H9 (cell line): ENCODE measurements at regions not wholly inside any gene's neighbourhood (a gene's known extent, or its start where the extent isn't known, plus 50 kb on each side); places are given as distances from the start of the nearest gene placed in this dataset.

ENCODE experiments used
- DNase-seq: peaks from one replicate; pipeline ENCODE4 v3.0.0-alpha.2; 2017
- H2AFZ ChIP-seq: one replicate; pipeline ENCODE4 v1.6.1; 2013; ENCODE audit warnings: mild to moderate bottlenecking, low read length, control low read depth, moderate library complexity
- H2AK5ac ChIP-seq: 2 replicates; pipeline ENCODE4 v1.6.1; 2013; ENCODE audit warnings: low read length, control low read depth, mixed read lengths; ENCODE audit not compliant: insufficient read length
- H2BK120ac ChIP-seq: one replicate; pipeline ENCODE4 v1.6.1; 2013; ENCODE audit warnings: low read depth, mild to moderate bottlenecking, low read length, control low read depth, inconsistent platforms; ENCODE audit not compliant: poor library complexity, severe bottlenecking
- H2BK12ac ChIP-seq: 2 replicates; pipeline ENCODE4 v1.6.1; 2013; ENCODE audit warnings: low read length, control low read depth, mixed read lengths, low read depth; ENCODE audit not compliant: insufficient read length
- H2BK15ac ChIP-seq: 2 replicates; pipeline ENCODE4 v1.6.1; 2013; ENCODE audit warnings: low read depth, low read length, control low read depth
- H2BK20ac ChIP-seq: one replicate; pipeline ENCODE4 v1.6.1; 2013; ENCODE audit warnings: low read depth, mild to moderate bottlenecking, low read length, control low read depth, inconsistent platforms; ENCODE audit not compliant: poor library complexity, severe bottlenecking
- H2BK5ac ChIP-seq: 2 replicates; pipeline ENCODE4 v1.6.1; 2013; ENCODE audit warnings: low read length, control low read depth, mixed read lengths; ENCODE audit not compliant: insufficient read length
- H3K14ac ChIP-seq: 2 replicates; pipeline ENCODE4 v1.6.1; 2013; ENCODE audit warnings: low read length, control low read depth; ENCODE audit not compliant: insufficient read depth
- H3K18ac ChIP-seq: 2 replicates; pipeline ENCODE4 v1.6.1; 2013; ENCODE audit warnings: low read depth, mild to moderate bottlenecking, mixed read lengths, low read length, control low read depth; ENCODE audit not compliant: insufficient read length
- H3K23ac ChIP-seq: 2 replicates; pipeline ENCODE4 v1.6.1; 2013; ENCODE audit warnings: low read length, control low read depth, mixed read lengths, low read depth; ENCODE audit not compliant: insufficient read length
- H3K23me2 ChIP-seq: 2 replicates; pipeline ENCODE4 v1.6.1; 2013; ENCODE audit warnings: low read depth, mild to moderate bottlenecking, mixed read lengths, low read length, control low read depth; ENCODE audit not compliant: insufficient read length, poor library complexity, severe bottlenecking
- H3K27ac ChIP-seq: 2 replicates; pipeline ENCODE4 v1.5.1; 2013; ENCODE audit warnings: low read length, control low read depth, mixed read lengths, low read depth; ENCODE audit not compliant: insufficient read length
- H3K27me3 ChIP-seq: 2 replicates; pipeline ENCODE4 v1.6.1; 2013; ENCODE audit warnings: low read length, control low read depth, inconsistent platforms; ENCODE audit not compliant: insufficient read depth
- H3K4ac ChIP-seq: 2 replicates; pipeline ENCODE4 v1.6.1; 2013; ENCODE audit warnings: low read depth, mild to moderate bottlenecking, control low read depth, inconsistent platforms, low read length, moderate library complexity
- H3K4me1 ChIP-seq: 2 replicates; pipeline ENCODE4 v1.6.1; 2013; ENCODE audit warnings: low read length, control low read depth, inconsistent platforms; ENCODE audit not compliant: insufficient read depth
- H3K4me2 ChIP-seq: 2 replicates; pipeline ENCODE4 v1.6.1; 2013; ENCODE audit warnings: low read length, control low read depth, mixed read lengths; ENCODE audit not compliant: insufficient read length, insufficient read depth
- H3K56ac ChIP-seq: 2 replicates; pipeline ENCODE4 v1.6.1; 2013; ENCODE audit warnings: low read depth, mild to moderate bottlenecking, mixed read lengths, low read length, control low read depth; ENCODE audit not compliant: insufficient read length
- H3K79me1 ChIP-seq: 2 replicates; pipeline ENCODE4 v1.6.1; 2013; ENCODE audit warnings: low read depth, mild to moderate bottlenecking, moderate library complexity, low read length, control low read depth, inconsistent platforms; ENCODE audit not compliant: insufficient read depth, poor library complexity, severe bottlenecking
- H3K79me2 ChIP-seq: 2 replicates; pipeline ENCODE4 v1.6.1; 2013; ENCODE audit warnings: low read length, control low read depth, inconsistent platforms; ENCODE audit not compliant: insufficient read depth
- H3K9ac ChIP-seq: 2 replicates; pipeline ENCODE4 v1.6.1; 2013; ENCODE audit warnings: low read length, control low read depth, mixed read lengths; ENCODE audit not compliant: insufficient read length; ENCODE audit errors: extremely low read depth
- H3K9me3 ChIP-seq: one replicate; pipeline ENCODE4 v1.6.1; 2013; ENCODE audit warnings: low read depth, low read length, inconsistent platforms; ENCODE audit not compliant: control insufficient read depth
- H3T11ph ChIP-seq: one replicate; pipeline ENCODE4 v1.6.1; 2013; ENCODE audit warnings: mild to moderate bottlenecking, low read length, control low read depth, inconsistent platforms
- H4K20me1 ChIP-seq: one replicate; pipeline ENCODE4 v1.6.1; 2013; ENCODE audit not compliant: control insufficient read depth, insufficient read length, insufficient read depth
- H4K5ac ChIP-seq: 2 replicates; pipeline ENCODE4 v1.6.1; 2013; ENCODE audit warnings: low read depth, mild to moderate bottlenecking, mixed read lengths, low read length, control low read depth; ENCODE audit not compliant: insufficient read length
- H4K8ac ChIP-seq: replicated peaks from 2 replicates; pipeline ENCODE4 v1.6.1; 2013; ENCODE audit warnings: low read length, control low read depth, mixed read lengths, low read depth; ENCODE audit not compliant: insufficient read length
- H4K91ac ChIP-seq: 2 replicates; pipeline ENCODE4 v1.6.1; 2013; ENCODE audit warnings: low read depth, mild to moderate bottlenecking, moderate library complexity, mixed read lengths, low read length, control low read depth; ENCODE audit not compliant: insufficient read length
- H3K27ac Mint-ChIP-seq, 3 experiments: 2 replicates in 2 of 3; 3 replicates in 1 of 3; pipeline ENCODE4 v1.8.0; 2020 to 2021; ENCODE audit warnings: mixed read lengths in 3 of 3, mild to moderate bottlenecking in 1 of 3, moderate library complexity in 1 of 3
- H3K27me3 Mint-ChIP-seq: 2 replicates; pipeline ENCODE4 v1.8.0; 2021; ENCODE audit warnings: low read depth, mild to moderate bottlenecking, moderate library complexity, mixed read lengths
- H3K36me3 Mint-ChIP-seq, 3 experiments: 2 replicates in 2 of 3; 3 replicates in 1 of 3; pipeline ENCODE4 v1.8.0; 2020 to 2021; ENCODE audit warnings: low read depth in 3 of 3, mixed read lengths in 3 of 3; ENCODE audit not compliant: insufficient read depth in 1 of 3
- H3K4me1 Mint-ChIP-seq, 2 experiments: 2 replicates each; pipeline ENCODE4 v1.8.0; 2020; ENCODE audit warnings: mixed read lengths in 2 of 2
- H3K4me3 Mint-ChIP-seq, 2 experiments: 2 replicates in 1 of 2; 3 replicates in 1 of 2; pipeline ENCODE4 v1.8.0; 2020 to 2021; ENCODE audit warnings: mild to moderate bottlenecking in 2 of 2, mixed read lengths in 2 of 2, moderate library complexity in 1 of 2
- H3K9me3 Mint-ChIP-seq, 2 experiments: 2 replicates in 1 of 2; 3 replicates in 1 of 2; pipeline ENCODE4 v1.8.0; 2020; ENCODE audit warnings: mild to moderate bottlenecking in 2 of 2, mixed read lengths in 2 of 2, moderate library complexity in 1 of 2
- WGBS: extraction: QIAGEN DNeasy Blood & Tissue Kit; methylation state at CpG from one replicate; pipeline ENCODE4 v1.1.7; 2013; ENCODE audit warnings: missing lambda C conversion rate, low lambda C conversion rate, mixed read lengths; ENCODE audit not compliant: insufficient read length; ENCODE audit errors: extremely low coverage; 5-methylcytosine and 5-hydroxymethylcytosine counted together
- TF ChIP-seq, protein P1 (sequence below): fragments of 200-600 bp; sonication (generic); conservative IDR thresholded peaks from 3 replicates; pipeline ENCODE4 v1.8.0; 2021; ENCODE audit warnings: antibody characterized with exemption, mild to moderate bottlenecking

DNA sequence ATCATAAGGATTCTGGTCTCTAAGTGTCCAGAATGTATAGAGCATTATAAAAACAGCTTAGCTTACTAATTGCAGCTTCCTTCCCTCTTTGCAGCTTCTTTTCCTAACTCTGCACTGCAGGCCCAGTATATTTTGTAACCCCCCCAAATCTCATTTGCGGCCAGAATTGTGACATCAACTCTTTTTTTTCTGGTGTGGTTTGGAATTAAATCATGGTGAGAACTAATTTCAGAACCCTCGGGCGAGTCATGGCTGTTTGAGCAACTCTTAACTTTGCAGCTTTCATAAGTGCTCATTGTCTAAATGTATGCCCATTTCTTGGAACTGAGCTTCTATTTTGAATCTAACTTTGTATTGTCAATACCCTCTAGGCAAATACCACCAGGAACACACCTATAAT lies 187.4 kb downstream of the CYYR1 start:
- no peak for DNase-seq
- no peak overlapping the region for H3K4ac ChIP-seq
- no peak overlapping the region for H3K4me2 ChIP-seq
- no peak overlapping the region for H4K91ac ChIP-seq
- no peak overlapping the region for H3K23ac ChIP-seq
- Mint-ChIP-seq H3K4me1 (no peaks in the 10 kb centered on the region; a peak in 1 of 4 replicates), H3K9me3 (no peaks in the 10 kb centered on the region; a peak in 1 of 5 replicates), H3K27me3 (no peaks in the 10 kb centered on the region), H3K4me3 (no peak overlapping the region), H3K27ac (no peak overlapping the region), H3K36me3 (peaks cover 0 to 4% (median 0%) of the 10 kb centered on the region in 3 experiments; a peak in 1 of 7 replicates)
- H3T11ph ChIP-seq, result no peak overlapping the region
- H3K79me1 ChIP-seq, result no peaks in the 10 kb centered on the region
- no peak overlapping the region for H3K27ac ChIP-seq
- no peak overlapping the region for H4K8ac ChIP-seq
- no peaks in the 10 kb centered on the region for H3K4me1 ChIP-seq
- H3K56ac ChIP-seq, result no peak overlapping the region
- no peak overlapping the region for H3K9ac ChIP-seq
- no peak overlapping the region for H2AK5ac ChIP-seq
- no peak overlapping the region for H2BK5ac ChIP-seq
- H3K14ac ChIP-seq, result no peak overlapping the region
- no peak overlapping the region for H4K5ac ChIP-seq
- H3K18ac ChIP-seq, result no peak overlapping the region
- no peak overlapping the region for H2BK20ac ChIP-seq
- H2BK15ac ChIP-seq, result no peak overlapping the region
- H3K9me3 ChIP-seq, result no peaks in the 10 kb centered on the region
- no peak overlapping the region for H2AFZ ChIP-seq
- H3K79me2 ChIP-seq, result no peaks in the 10 kb centered on the region
- no CpG with 5 or more reads among the region's 3 CpGs for WGBS
- no peak overlapping the region for H2BK120ac ChIP-seq
- TF ChIP-seq, protein P1, sequence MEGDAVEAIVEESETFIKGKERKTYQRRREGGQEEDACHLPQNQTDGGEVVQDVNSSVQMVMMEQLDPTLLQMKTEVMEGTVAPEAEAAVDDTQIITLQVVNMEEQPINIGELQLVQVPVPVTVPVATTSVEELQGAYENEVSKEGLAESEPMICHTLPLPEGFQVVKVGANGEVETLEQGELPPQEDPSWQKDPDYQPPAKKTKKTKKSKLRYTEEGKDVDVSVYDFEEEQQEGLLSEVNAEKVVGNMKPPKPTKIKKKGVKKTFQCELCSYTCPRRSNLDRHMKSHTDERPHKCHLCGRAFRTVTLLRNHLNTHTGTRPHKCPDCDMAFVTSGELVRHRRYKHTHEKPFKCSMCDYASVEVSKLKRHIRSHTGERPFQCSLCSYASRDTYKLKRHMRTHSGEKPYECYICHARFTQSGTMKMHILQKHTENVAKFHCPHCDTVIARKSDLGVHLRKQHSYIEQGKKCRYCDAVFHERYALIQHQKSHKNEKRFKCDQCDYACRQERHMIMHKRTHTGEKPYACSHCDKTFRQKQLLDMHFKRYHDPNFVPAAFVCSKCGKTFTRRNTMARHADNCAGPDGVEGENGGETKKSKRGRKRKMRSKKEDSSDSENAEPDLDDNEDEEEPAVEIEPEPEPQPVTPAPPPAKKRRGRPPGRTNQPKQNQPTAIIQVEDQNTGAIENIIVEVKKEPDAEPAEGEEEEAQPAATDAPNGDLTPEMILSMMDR, result no peak
- H3K27me3 ChIP-seq, result no peaks in the 10 kb centered on the region
- H2BK12ac ChIP-seq, result no peak overlapping the region
- no peaks in the 10 kb centered on the region for H3K23me2 ChIP-seq
- no peaks in the 10 kb centered on the region for H4K20me1 ChIP-seq
